GM12874 (cell line): ENCODE measurements at regions not wholly inside any gene's neighbourhood (a gene's known extent, or its start where the extent isn't known, plus 50 kb on each side); places are given as distances from the start of the nearest gene placed in this dataset.

Experiments
- TF ChIP-seq, protein P1 (sequence below): IDR thresholded peaks from 2 replicates; pipeline ENCODE4 v1.5.1; 2011; ENCODE audit warnings: low read depth, mild to moderate bottlenecking, control low read depth, low read length, moderate library complexity; ENCODE audit not compliant: insufficient read depth

DNA sequence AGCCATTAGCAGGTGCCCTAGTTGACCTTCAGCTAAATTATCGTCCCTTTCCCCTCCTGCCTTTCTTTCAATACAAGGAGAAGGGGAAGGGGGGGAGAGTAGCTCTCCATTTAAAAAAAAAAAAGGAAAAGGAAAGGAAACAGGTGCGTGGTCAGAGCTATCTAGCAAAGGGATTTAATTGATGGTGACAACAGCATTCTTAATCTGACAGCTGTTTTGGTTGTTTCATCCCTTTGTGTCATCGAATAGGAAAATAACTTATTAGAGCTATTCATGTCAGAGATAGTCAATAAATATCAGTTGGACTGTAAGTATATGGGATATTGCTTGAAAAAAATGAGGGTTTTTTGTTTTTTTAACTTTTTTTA, 195.2 kb upstream of the SASH1 start:
- TF ChIP-seq, protein P1, sequence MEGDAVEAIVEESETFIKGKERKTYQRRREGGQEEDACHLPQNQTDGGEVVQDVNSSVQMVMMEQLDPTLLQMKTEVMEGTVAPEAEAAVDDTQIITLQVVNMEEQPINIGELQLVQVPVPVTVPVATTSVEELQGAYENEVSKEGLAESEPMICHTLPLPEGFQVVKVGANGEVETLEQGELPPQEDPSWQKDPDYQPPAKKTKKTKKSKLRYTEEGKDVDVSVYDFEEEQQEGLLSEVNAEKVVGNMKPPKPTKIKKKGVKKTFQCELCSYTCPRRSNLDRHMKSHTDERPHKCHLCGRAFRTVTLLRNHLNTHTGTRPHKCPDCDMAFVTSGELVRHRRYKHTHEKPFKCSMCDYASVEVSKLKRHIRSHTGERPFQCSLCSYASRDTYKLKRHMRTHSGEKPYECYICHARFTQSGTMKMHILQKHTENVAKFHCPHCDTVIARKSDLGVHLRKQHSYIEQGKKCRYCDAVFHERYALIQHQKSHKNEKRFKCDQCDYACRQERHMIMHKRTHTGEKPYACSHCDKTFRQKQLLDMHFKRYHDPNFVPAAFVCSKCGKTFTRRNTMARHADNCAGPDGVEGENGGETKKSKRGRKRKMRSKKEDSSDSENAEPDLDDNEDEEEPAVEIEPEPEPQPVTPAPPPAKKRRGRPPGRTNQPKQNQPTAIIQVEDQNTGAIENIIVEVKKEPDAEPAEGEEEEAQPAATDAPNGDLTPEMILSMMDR: no peak

DNA sequence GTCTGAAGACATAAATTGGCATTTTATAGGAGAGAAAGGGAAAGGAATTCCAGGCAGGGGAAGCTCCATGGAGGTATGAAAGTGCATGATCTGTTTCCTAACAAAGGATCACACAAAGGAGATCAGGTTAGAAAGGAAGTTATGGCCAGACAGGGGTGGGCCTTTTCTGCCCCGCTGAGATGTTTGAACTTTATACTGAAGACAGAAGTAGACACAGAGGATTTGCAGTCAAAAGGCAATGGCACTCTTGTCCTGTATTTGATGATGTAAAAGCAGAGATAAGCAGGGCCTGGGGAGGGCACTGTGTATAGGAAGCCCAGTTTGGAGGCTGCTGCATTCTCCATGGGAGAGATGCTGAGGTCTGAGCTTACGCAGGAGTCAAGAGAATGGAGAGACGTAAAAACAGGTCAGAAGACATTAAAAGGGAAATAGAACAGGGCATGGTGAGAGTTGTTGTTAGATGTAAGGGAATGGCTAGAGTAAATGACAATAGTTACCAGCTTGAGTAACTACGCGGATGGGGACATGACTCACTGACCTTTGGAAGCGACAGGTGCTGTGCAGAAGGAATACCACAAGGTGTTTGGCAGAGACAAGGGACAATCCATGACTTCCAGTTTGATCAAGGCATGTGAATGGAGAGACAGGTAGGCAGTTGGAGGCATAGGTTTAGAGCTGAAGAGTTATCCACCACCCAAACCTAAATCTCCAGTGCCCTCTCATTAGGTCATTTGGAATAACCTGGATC, 190.6 kb upstream of the SASH1 start:
- TF ChIP-seq, protein P1: no peak

DNA sequence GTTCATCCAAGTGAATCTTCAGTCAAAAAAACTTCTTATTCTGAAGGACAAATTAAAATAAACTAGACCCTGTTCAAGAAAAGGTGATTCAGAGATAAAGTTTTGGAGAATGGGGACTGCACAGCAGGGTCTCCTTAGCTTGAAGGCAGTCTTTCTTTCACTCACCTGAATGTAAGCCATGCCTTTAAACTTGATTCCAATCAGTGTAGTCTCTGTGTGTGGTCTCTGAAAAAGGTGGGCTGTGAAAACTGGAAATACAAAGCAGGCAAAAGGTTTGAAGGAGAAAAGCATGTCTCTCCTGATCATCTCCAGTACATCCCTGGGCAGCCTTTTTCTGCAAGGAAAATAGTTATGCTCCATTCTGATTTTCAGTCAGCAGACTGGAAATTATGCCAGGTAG, 188.0 kb upstream of the SASH1 start:
- TF ChIP-seq, protein P1: no peak

DNA sequence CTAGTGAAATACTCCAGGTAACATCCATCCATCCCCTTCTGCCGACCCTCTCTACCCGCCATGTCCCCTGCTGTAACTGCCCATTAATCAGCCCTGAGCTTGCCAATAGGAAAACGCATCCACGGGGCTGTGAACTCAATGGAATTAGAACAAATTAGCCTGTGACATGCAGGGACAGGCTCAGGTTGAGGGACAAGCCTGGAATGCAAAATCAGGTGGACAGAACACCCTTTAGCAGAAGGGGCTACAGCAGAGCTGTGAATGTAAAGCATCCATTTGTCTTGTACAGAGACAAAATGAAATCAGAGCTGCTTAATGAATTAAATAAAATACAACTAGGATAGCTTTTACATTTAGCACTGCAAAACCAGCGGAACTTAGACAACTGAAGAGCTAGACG, 187.3 kb upstream of the SASH1 start:
- TF ChIP-seq, protein P1: no peak

DNA sequence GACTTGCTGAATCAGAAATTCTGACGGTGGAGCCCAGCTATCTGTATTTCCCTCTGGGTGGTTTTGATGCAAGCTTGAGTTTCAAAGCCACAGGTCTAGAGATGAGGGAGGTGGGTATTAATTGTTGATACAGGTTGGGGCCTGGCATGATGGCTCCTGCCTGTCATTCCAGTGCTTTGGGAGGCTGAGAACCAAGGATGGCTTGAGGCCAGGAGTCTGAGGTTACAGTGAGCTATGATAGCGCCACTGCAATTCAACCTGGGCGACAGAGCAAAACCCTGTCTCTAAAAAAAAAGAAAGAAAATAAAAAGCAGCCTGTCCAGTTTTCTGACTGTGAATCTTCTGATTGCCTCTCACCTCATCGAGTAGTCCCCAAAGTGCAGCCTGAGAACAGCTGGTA, 184.8 kb upstream of the SASH1 start:
- TF ChIP-seq, protein P1: no peak

DNA sequence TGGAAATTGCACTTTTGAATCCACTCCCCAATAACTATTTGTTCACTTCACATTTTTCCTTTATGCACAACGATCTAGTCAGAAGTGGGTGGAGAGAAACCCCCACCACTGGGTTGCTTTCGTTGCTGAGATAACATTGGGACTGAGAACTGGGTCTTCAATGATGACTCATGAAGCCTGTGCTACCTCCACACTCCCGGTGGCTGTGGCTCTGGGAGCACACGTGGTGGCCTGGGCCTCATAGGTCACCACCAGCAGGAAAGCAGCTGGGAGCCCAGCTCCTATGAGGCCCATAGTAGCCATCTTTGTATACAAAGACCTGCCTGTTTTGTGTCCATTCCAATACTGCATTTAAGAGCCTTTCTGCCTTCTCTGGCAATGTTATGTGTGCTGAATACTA, 178.0 kb upstream of the SASH1 start:
- TF ChIP-seq, protein P1: no peak

DNA sequence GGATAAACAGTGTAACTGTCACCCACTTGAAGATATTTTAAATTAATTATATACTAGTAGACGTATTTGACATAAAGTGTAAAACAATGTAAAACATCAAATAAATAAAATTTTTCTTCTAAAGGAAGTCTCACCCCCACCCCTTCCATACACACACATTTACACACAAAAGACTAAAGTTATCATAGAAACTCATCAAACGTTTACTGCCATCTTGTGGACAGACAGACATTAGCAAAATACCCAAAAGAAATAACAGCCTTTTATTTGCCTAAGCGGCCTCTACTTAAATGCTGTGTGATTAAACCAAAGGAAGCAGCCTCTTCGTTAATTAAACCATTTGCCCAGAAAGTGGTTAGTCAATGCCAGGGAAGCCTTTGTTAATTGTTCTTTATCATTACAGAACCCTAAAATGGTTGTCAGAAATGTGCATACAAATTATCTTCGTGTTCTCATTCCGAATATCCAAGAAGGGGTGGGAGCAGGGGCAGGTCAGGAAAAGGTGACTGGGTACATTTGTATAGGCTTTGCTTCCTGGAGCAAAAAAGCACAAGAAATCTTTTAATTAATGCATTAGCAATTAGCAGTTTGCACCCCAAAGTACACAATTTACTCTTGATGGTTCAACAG, 176.2 kb upstream of the SASH1 start:
- TF ChIP-seq, protein P1: peak; percentile 34; the same call in 1 of the 2 replicates
